HG02759 (cell line): ENCODE measurements at regions not wholly inside any gene's neighbourhood (a gene's known extent, or its start where the extent isn't known, plus 50 kb on each side); places are given as distances from the start of the nearest gene placed in this dataset.
A peak's percentile ranks its signal among the peaks of the same experiment; 100 is the strongest.
"Not testable (repeated sequence)": the region's sequence is repeated elsewhere in the genome, so short reads cannot be mapped to it uniquely, and the experiment has no call there.

ENCODE experiments used
- ATAC-seq: cut with Tn5 transposase; IDR thresholded peaks from one replicate; pipeline ENCODE4 v1.9.1; 2021; ENCODE audit warnings: mild to moderate bottlenecking, moderate library complexity; ENCODE audit not compliant: unreplicated experiment

DNA sequence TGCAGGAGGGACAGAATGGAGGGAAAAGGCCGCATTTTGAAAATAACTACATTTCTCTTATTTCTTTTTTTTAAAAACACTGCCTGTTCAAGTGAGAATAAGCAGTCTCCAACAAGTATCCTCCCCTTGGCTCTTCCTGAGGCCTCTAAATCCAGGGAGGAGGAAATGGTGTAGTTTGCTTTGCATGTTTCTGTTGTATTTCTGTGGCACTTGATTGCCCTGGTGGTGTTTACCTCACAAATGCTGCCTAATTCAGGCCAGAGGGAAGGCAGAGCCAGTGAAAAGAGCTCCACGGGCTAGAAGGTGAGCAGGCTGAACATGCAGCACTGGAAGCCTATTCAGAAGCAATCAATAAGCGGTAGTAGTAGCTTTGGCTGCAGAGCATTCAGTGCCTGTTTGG lies 149.3 kb upstream of the ATP11B start:
- ATAC-seq = no peak

DNA sequence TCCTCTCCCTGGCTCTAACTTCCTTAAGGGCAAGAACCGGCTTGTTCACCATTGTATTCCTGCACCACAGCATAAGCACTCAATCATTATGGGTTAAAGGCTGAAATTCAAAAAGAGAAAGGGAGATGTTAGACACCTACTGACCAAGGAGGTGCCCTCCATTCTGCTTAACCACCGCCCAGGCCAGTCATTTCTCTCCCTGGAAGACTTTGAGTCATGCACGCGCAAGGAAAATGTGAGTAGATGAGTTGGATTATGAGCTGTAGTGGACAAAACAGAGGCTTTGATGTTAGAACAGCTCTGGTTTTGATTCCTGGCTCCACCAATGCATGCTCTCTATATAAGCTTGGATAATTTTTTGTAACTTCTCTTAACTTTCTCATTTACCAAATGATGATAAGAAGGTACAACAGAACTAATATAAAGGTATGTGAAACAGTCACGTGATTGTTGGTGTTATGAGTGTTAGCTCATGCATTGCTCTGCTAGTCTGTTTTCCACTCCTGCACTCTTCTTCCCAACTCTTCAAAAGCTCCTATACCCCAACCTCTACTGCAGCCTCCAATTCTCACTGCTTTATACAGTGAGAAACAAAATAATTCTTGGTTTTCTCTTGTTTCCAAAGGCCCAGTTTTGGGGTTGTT lies 148.4 kb upstream of the ATP11B start:
- peak; percentile 42 for ATAC-seq

DNA sequence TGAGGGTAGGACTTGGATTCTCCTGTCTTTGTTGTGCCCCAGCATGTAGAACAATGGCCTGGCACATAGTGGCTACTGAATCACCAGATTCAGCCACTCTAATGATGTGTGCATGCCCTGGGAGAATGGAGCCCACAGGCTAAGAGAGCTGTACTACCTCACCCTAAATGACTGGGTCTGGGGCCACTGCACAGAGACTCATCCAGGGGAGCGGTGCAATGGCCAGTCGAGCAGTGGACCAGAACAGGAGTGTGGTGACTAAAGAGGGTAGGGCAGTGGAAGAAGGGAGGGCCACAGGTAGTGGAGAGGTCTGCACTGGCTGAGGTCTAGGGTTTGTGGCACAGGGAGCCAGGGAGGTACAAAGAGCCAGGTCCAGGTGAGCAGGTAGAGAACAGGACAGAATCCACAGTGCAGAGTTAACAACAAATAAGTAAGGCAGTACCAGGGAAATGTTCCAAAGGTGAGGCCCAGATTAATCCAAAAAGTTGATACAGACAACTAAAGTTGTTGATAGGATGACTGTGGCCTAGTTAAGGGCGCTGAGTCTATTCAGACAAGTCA lies 142.7 kb upstream of the ATP11B start:
- ATAC-seq = no peak

DNA sequence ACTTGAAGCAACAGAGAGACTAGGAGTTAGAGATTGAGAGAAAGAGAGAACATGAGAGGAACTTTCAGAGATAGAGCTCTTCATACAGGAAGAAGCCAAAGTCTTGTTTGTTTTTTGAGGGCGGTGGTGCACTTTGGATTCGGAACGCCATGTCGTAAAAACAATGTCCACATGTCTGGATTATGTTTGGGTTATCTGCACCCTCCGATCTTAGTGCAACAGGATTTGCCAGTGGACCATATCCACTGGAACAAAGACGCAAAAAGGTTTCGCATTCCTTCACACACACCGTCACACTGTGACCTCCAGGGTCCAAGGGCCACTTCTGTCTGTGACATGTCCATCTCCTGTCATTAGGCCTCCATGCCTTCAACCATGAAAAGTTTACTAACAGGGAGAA lies 141.8 kb upstream of the ATP11B start:
- ATAC-seq = no peak

DNA sequence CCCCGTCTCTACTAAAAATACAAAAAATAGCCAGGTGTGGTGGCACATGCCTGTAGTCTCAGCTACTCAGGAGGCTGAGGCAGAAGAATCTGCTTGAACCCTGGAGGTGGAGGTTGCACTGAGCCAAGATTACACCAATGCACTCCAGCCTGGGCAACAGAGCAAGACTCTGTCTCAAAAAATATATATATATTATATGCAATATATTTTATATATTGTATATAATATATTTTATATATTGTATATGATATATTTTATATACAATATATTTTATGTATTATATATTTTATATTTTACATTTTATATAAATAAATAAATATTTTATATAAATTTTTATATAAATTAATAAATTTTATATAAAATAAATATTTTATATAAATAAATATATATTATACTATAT lies 140.2 kb upstream of the ATP11B start:
- not testable (repeated sequence) for ATAC-seq

DNA sequence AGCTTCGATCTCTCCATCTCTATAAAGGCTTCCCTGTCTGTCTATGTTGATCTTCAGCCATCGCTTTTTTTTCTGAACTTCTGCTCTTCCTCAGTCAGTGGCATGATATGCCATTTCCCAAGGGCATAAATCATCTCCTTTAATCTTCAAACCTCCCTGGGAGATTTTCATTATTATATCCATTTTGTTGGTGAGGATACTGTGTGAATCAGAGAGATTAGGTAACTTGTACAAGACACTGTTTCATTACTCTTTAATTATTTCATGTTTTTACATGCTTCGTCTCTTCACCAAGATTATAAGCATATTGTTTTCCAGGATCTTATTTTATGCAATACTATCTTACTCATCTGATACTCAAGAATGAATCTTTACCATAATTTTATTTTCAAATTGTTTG lies 124.8 kb upstream of the ATP11B start:
- ATAC-seq = no peak

DNA sequence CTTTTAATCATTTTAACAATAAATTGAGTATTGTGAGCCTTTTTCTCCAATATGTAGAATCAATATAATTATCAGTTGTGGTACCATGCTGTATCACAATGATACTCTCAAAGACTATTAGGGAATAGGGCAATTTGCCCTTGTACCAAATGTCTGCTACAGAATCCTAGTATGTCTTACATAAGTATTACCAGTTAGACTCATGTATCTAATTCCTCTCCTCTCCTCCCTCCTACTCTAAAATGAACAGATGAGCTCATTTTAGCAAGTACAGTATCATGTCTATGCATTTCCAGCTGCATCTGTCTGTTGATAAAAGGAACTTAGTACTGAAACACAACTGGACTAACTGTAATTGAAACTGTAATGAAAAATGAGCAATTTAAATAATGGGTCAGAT lies 124.3 kb upstream of the ATP11B start:
- ATAC-seq = no peak

DNA sequence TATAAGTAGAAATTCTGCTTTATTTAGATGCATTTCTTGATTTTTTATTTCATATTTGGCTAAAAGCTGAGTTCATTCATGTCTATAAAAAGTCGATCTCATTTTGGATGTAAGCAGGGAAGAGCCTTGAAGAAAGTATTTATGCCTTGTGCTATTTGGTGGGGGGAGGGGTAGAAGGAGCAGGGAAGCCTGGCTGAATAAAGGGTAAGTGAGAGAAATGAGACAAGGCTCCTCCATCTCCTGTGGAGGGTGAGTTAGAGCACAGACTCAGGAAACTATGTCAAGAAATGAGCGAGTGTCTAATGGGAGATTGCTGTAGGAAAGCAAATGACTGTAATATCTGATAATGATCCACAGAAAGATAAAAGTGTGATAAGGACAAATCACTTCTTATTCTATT lies 121.8 kb upstream of the ATP11B start:
- no peak for ATAC-seq

DNA sequence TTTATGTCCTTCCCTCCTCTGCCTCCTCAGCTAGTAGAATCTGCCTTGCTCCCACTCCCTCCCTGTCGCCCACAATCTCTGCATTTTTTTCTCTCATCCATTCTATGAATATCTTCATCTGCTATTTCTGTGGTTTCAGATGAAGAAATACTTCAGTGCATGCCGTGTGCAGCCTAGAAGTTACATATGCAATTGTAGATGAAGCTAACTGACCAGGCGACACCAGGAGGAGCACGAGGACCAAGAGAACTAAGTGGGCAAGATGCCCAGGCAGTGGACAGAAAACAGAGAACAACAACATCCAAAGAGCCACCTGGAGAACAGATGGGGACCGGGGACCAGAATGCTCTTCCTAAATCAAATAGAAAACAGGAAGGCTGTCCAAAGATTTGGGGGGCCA lies 121.4 kb upstream of the ATP11B start:
- no peak for ATAC-seq

DNA sequence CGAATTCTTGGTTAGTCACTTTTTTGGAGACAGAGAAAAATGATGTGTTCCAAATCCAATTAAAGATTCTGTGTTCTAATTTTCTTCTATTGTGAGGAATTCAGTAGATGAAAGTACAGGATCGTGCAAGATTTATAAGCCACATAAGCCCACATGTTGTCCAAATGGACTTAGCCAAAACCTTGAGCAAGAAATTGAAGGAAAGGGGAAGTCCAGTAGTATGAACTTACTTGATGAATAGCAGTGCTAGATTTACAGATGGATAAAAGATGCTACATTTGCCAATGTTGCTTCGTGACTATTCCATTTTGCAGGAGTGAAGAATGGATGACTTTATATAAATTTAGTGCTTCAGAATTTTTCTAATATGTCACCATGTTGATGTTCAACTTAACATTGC lies 120.0 kb upstream of the ATP11B start:
- no peak for ATAC-seq

DNA sequence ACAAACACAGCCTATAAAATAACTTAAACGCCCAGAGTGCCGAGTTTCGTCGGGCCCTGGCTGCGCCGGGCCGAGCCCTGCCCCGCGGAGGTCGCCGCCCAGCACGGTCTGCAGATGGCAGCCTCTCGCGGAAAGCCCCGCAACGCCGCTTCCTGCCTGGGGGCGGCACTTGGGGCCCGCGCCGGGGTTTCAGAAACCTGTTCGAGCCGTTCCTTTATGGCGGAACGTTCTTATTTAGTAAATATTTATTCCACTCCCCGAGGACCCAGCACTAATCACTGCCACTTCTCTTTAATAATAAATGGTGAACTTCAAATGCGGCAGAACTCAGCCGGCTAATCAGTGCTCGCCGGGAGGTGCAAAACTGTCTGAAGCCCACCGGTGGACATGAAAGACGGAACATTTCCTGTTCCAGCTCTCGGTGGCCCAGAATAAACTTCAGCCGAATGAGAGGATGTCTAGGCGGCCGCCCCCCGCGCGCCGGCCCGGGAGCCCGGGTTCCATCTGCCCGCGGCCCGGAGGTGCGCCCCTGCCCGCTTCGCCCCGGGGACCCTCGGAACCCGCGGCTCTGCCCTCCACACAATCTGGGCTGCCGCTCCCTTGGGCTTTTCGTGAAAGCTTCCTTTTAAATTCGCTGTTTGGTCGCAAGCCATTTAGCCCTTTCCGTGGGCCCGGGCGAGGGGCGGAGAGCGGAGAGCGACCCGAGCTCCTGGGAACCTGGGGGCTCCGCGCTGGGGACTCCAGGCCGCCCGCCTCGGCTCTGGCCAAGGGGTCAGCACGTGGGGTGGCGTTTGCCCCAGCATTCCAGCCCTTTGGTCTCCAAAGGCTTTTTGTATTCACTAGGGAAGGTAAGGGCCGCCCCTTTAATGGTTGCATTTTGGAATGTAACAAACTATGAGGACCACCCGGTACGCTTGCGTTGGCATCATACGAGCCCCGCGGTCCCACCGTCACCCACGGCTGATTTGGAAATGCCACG lies 110.8 kb upstream of the ATP11B start:
- ATAC-seq = peak; percentile 91

DNA sequence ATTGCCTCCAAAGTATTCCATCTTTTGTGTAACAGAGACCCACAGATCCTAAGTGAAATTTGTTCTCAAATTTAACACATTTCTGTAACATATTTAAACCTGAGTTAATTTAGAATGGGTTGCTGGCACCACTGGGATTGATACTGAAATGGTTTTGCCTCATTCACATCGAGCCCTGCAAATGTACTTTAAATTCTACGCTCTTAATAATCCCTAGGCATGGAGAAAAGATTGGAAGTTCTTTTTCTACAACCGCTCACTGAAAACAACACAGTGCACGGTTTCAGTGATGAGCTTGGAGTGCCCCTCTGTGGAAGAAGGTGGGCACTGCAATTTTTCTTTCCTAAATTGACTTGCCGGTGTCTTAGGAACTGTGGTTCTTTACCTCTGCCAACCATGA lies 109.9 kb upstream of the ATP11B start:
- peak; percentile 61 for ATAC-seq

DNA sequence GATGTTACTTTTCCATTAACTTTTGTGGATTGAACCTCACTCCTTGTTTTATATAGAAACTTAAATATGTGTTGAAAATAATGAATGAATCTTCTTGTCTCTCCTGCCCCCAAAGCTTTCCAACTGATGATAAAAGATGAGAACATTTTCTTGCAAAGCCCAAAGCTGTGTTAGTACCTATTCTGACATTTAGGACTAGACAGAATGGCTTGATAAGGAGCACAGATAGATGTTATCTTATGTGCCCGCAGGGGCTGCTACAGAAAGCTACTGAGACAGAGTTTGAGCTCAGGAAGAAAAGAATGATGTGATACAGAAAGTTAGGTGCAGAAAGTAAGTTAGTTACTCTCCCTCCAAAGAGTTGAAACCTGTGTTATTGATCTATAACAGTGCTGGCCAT lies 109.4 kb upstream of the ATP11B start:
- peak; percentile 3 for ATAC-seq

DNA sequence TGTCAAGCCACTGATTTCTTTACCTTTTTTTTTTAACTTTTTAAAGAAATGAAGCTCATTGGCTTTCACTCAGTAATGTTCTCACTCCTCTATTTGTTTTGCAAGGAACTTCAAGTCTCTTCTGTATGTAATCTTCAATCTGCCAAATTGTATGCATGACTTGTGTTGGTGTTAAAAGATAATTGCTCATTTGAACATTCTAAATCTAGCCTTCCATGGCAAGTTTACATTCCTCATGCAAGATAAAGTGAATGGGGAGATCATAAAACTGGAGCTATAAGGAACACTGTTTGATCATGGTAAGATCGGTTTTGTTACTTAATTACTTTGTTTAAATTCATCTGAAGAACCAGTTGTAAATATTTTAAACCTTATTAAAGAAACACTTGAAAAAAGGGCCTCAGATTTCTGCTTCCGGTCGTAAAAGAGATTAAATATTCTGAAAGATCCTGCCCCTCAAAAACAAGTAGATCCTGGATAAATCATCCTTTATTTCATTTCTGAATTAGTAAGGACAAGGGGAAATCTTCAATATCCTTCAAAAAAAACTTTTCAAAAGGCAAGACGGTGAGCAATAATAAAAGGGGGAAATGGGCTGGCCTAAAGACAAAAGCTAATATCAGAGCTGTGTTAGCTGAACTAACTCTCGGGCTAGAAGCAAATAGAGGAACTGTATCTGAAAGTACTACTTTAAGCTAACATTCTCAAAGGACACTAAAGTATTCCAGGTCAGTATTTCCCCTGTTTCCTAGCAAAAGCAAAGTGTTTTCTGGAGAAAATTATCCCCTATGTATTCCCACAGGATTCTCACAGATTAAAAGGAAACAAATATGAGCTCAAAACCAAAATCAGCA lies 107.0 kb upstream of the ATP11B start:
- ATAC-seq = no peak

DNA sequence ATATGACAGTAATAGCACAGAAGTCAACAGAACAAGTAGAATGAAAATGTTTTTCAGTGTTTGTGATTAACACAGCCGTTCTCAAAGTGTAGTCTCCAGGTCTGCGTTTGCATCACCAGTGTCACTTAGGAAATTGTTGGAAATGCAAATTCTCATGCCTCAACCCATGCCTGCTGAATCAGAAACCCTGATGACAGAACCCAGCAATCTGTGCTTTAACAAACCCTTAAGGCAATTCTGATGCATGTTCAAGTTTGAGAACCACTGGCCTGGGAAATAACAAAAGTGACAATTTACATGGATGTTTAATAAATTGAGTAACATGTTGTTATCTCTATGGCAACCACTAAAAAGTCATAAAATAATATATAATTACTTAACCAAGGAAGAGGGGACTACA lies 103.1 kb upstream of the ATP11B start:
- no peak for ATAC-seq

DNA sequence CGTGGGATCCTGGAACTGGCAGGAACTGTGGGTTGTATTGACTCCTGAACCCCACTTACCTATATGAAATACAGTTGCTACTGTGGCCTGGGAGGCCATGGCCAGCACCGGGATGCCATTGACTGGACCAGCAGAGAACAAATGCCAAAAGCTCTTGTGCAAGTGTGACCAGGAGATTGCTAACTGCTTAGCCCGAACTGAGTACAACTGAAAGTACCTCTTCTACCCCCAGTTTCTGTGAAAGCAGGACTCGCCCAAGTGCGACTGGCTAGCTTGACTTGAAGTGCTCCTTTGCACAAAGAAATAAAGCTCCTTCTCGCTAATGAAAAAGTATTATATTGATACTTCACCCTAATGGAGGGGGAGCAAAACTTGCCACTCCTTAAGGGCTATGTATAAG lies 101.3 kb upstream of the ATP11B start:
- ATAC-seq = no peak

DNA sequence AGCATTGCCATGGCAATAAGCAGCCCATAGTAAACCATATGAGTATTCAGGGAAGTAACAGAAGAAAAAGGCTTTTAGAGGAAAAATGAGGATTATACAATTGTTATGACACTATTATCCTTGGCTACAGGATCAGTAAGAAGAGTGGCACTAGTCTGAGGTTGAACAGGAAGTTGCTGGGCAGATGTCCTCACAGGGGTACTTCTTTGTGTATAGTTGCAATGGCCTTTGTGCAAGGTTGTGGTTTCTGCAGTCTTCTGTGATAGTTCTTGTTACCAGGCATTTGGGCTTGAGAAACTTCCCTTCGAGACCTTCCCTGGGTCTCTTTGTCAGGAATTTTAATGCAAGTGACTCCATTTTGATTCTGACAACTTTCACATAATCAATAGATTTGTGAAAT lies 100.6 kb upstream of the ATP11B start:
- ATAC-seq = no peak

DNA sequence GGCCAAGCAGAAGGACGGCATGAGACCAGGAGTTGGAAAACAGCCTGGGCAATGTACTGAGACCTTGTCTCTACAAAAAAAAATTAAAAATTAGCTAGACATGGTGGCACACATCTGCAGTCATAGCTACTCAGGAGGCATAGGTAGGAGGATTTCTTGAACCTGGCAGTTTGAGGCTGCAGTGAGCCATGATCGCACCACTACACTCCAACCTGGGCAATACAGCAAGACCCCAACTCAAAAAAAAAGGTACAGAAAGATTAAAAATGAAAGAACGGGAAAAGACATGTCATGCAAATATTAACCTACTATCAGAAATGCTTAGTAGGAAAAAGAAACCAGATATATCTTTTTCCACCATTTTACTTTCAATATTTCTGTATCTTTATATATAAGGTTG lies 99.6 kb upstream of the ATP11B start:
- ATAC-seq = no peak

DNA sequence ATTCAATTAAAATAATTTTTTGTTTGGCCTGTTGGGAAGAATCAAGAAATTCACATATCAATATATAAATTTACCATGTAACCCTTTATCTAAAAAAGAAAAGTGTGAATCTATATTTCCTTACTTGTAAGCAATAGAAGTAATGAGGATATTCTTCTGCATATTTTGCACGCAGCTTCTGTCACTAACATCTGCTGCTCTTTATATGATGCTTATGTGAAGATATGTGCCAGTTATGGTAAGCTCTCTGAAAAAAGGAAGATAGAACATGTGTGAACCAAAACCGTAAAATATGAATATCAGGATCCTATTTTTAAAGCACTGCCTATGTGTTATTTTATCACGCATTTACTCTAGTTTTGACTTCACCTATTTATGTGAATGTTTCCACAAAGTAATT lies 96.4 kb upstream of the ATP11B start:
- ATAC-seq = no peak

DNA sequence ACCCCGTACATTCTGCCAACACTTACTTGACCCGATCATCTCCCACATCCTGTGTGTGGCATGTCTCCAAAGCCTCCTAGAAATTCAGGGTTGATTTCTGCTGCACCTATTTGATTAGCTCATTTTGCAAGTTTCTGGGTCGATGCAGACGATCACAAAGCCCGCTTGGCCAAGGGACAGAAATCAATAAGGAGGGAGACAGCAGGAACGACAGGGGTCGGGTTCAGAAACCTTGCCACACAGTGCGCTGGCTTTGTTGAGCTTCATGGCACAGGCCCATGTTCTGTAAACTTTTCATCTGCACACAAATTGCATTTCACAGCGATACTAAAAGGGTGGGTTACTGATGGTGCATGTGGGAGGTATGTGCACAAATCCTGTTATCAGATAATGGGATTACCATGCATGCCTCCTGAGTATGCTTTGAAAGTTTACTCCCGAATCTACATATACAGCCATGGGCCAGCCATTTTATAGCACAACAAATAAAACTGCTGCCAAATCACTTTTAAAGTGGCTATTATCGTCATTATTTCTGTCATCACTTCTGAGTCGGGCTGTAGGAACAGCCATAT lies 95.9 kb upstream of the ATP11B start:
- ATAC-seq = no peak

DNA sequence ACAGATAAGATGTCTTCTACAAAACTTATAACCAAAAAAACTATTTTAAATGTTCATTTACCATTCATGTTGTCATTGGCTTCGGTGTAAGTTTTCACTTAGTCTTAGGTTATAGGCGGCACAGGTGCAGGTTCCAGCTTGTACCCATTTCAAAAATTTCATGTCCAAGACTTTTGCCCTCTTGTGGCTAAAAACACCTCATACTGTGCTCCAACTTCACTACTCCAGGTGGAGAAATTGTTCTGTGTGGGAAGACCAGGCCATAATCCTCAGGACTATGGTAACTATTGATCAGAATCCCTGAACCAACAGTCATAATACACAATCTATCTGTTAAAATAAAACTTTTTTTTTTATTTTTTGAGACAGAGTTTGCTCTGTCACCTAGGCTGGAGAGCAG lies 95.2 kb upstream of the ATP11B start:
- no peak for ATAC-seq
